ENCODE measurements at regions not wholly inside any gene's neighbourhood (a gene's known extent, or its start where the extent isn't known, plus 50 kb on each side); places are given as distances from the start of the nearest gene placed in this dataset.
A peak's percentile ranks its signal among the peaks of the same experiment; 100 is the strongest.

GRCh38 chr15:66623801-66624453 lies 58.1 kb upstream of the LCTL start (continued):
- no peak for TF ChIP-seq ATF6 (CRISPR knock-in tag; IDR thresholded peaks at IDR 0.05)
- TF ChIP-seq RFX1 (IDR thresholded peaks at IDR 0.05), result peak; percentile 93
- no peak for TF ChIP-seq REST (IDR thresholded peaks at IDR 0.05; ENCODE audit: borderline replicate concordance)
- TF ChIP-seq REST (CRISPR knock-in tag; IDR thresholded peaks at IDR 0.05; ENCODE audit: low read depth), result peak; percentile 91
- TF ChIP-seq JUN (IDR thresholded peaks at IDR 0.05; ENCODE audit: borderline replicate concordance, low read depth, low read length), result no peak
- TF ChIP-seq JUN (CRISPR knock-in tag; IDR thresholded peaks at IDR 0.05; ENCODE audit: borderline replicate concordance), result no peak
- no peak for TF ChIP-seq FOXP1 (CRISPR knock-in tag; IDR thresholded peaks at IDR 0.05)
- TF ChIP-seq HMG20B (CRISPR knock-in tag; IDR thresholded peaks at IDR 0.05), result peak; percentile 94
- TF ChIP-seq ZBTB2 (IDR thresholded peaks at IDR 0.05), result peak; percentile 87
- TF ChIP-seq SOX6 (IDR thresholded peaks at IDR 0.05), result no peak
- 0 out of 2 replicates have a peak, but pooled peaks have one; percentile 14 for TF ChIP-seq SMARCE1 (IDR thresholded peaks at IDR 0.05)
- TF ChIP-seq POLR2AphosphoS2 (IDR thresholded peaks at IDR 0.05; ENCODE audit: low read length), result no peak
- no peak for TF ChIP-seq SRSF3 (IDR thresholded peaks at IDR 0.05; ENCODE audit: insufficient read depth, low read length)
- peak; percentile 93 for TF ChIP-seq ZNF75A (CRISPR knock-in tag; IDR thresholded peaks at IDR 0.05)

Data from K562 (cell line).